Islet precursor cell (in vitro differentiated cells): ENCODE measurements at regions not wholly inside any gene's neighbourhood (a gene's known extent, or its start where the extent isn't known, plus 50 kb on each side); places are given as distances from the start of the nearest gene placed in this dataset.
A peak's percentile ranks its signal among the peaks of the same experiment; 100 is the strongest.
"Not testable (repeated sequence)": the region's sequence is repeated elsewhere in the genome, so short reads cannot be mapped to it uniquely, and the experiment has no call there.

ENCODE experiments used
- DNase-seq: peaks from one replicate; pipeline ENCODE4 v3.0.0-alpha.2; 2018

GRCh38 chr1:81183553-81183952 lies 617.2 kb upstream of the ADGRL2 start:
- no peak for DNase-seq

- DNase-seq: no peak
Measured at GRCh38 chr1:81183051-81183450, 617.7 kb upstream of the ADGRL2 start.

GRCh38 chr1:81179242-81179641 lies 621.5 kb upstream of the ADGRL2 start:
- DNase-seq: no peak

- not testable (repeated sequence) for DNase-seq
Measured at GRCh38 chr1:81178431-81179093, 622.2 kb upstream of the ADGRL2 start.

GRCh38 chr1:81174811-81175476 lies 625.8 kb upstream of the ADGRL2 start:
- DNase-seq: peak; percentile 95

GRCh38 chr1:81174052-81174451 lies 626.7 kb upstream of the ADGRL2 start:
- no peak for DNase-seq

GRCh38 chr1:81172483-81172882 lies 628.3 kb upstream of the ADGRL2 start:
- no peak for DNase-seq

- no peak for DNase-seq
Measured at GRCh38 chr1:81170721-81171120, 630.0 kb upstream of the ADGRL2 start.

- no peak for DNase-seq
Measured at GRCh38 chr1:81165963-81166362, 634.8 kb upstream of the ADGRL2 start.

GRCh38 chr1:81160696-81161095 lies 640.0 kb upstream of the ADGRL2 start:
- DNase-seq: no peak

- DNase-seq: no peak
Measured at GRCh38 chr1:81158592-81158991, 642.1 kb upstream of the ADGRL2 start.

GRCh38 chr1:81157686-81158085 lies 643.0 kb upstream of the ADGRL2 start:
- no peak for DNase-seq

GRCh38 chr1:81156887-81157286 lies 643.8 kb upstream of the ADGRL2 start:
- DNase-seq: no peak

- DNase-seq: no peak
Measured at GRCh38 chr1:81155131-81155530, 645.6 kb upstream of the ADGRL2 start.

- no peak for DNase-seq
Measured at GRCh38 chr1:81151206-81151605, 649.5 kb upstream of the ADGRL2 start.

GRCh38 chr1:81149649-81150325 lies 650.9 kb upstream of the ADGRL2 start:
- no peak for DNase-seq

- no peak for DNase-seq
Measured at GRCh38 chr1:81144240-81144825, 656.4 kb upstream of the ADGRL2 start.

- DNase-seq: no peak
Measured at GRCh38 chr1:81142099-81142826, 658.5 kb upstream of the ADGRL2 start.

GRCh38 chr1:81135524-81135923 lies 665.2 kb upstream of the ADGRL2 start:
- no peak for DNase-seq

- no peak for DNase-seq
Measured at GRCh38 chr1:81129776-81130175, 671.0 kb upstream of the ADGRL2 start.

GRCh38 chr1:81129366-81129765 lies 671.4 kb upstream of the ADGRL2 start:
- no peak for DNase-seq

- DNase-seq: no peak
Measured at GRCh38 chr1:81128079-81128478, 672.7 kb upstream of the ADGRL2 start.

GRCh38 chr1:81126989-81127581 lies 673.6 kb upstream of the ADGRL2 start:
- no peak for DNase-seq
